HG02763 (cell line): ENCODE measurements at regions not wholly inside any gene's neighbourhood (a gene's known extent, or its start where the extent isn't known, plus 50 kb on each side); places are given as distances from the start of the nearest gene placed in this dataset.

Source experiments
- ATAC-seq: cut with Tn5 transposase; IDR thresholded peaks from one replicate; pipeline ENCODE4 v1.9.1; 2021; ENCODE audit warnings: mild to moderate bottlenecking, moderate library complexity; ENCODE audit not compliant: unreplicated experiment

- no peak for ATAC-seq
These were observed 1778.9 kb upstream of the SEL1L start for GRCh38 chr14:83312511-83312910.

- no peak for ATAC-seq
These were observed 1781.1 kb upstream of the SEL1L start for GRCh38 chr14:83314764-83315163.

- ATAC-seq: no peak
These were observed 1782.7 kb upstream of the SEL1L start for GRCh38 chr14:83316356-83316755.

GRCh38 chr14:83320837-83321236, 1787.2 kb upstream of the SEL1L start:
- no peak for ATAC-seq

- ATAC-seq: no peak
These were observed 1797.9 kb upstream of the SEL1L start for GRCh38 chr14:83331513-83331912.

GRCh38 chr14:83342590-83342989, 1808.9 kb upstream of the SEL1L start:
- no peak for ATAC-seq

GRCh38 chr14:83347874-83348273, 1814.2 kb upstream of the SEL1L start:
- no peak for ATAC-seq

GRCh38 chr14:83355609-83356008, 1822.0 kb upstream of the SEL1L start:
- no peak for ATAC-seq

- ATAC-seq: no peak
These were observed 1822.4 kb upstream of the SEL1L start for GRCh38 chr14:83356080-83356479.

- ATAC-seq: no peak
These were observed 1838.6 kb upstream of the SEL1L start for GRCh38 chr14:83372271-83372670.

- no peak for ATAC-seq
These were observed 1845.8 kb upstream of the SEL1L start for GRCh38 chr14:83379436-83379835.

GRCh38 chr14:83384253-83384652, 1850.6 kb upstream of the SEL1L start:
- no peak for ATAC-seq

GRCh38 chr14:83395321-83395720, 1861.7 kb upstream of the SEL1L start:
- no peak for ATAC-seq

- no peak for ATAC-seq
These were observed 1882.8 kb upstream of the SEL1L start for GRCh38 chr14:83416476-83416875.

GRCh38 chr14:83419420-83419819, 1885.8 kb upstream of the SEL1L start:
- ATAC-seq: no peak

GRCh38 chr14:83421711-83422110, 1888.1 kb upstream of the SEL1L start:
- ATAC-seq: no peak

GRCh38 chr14:83425138-83425537, 1891.5 kb upstream of the SEL1L start:
- no peak for ATAC-seq

- no peak for ATAC-seq
These were observed 1892.1 kb upstream of the SEL1L start for GRCh38 chr14:83425706-83426105.

GRCh38 chr14:83433618-83434017, 1900.0 kb upstream of the SEL1L start:
- ATAC-seq: no peak

- no peak for ATAC-seq
These were observed 1908.1 kb upstream of the SEL1L start for GRCh38 chr14:83441801-83442200.

- ATAC-seq: no peak
These were observed 1921.9 kb upstream of the SEL1L start for GRCh38 chr14:83455561-83455960.

- no peak for ATAC-seq
These were observed 1927.9 kb upstream of the SEL1L start for GRCh38 chr14:83461521-83461920.

- ATAC-seq: no peak
These were observed 1929.1 kb upstream of the SEL1L start for GRCh38 chr14:83462759-83463158.
